Gastrocnemius medialis (tissue), 4 donors: ENCODE measurements at regions not wholly inside any gene's neighbourhood (a gene's known extent, or its start where the extent isn't known, plus 50 kb on each side); places are given as distances from the start of the nearest gene placed in this dataset.

Experiments
- POLR2A ChIP-seq, 2 donors: fragments of 450-650 bp; IDR thresholded peaks; one replicate each; pipeline ENCODE4 v1.6.1; 2017; ENCODE audit warnings: antibody characterized with exemption in 2 of 2, mild to moderate bottlenecking in 2 of 2, moderate library complexity in 2 of 2
- TF ChIP-seq, protein P1 (sequence below), 5 experiments: fragments of 450-650 bp in 3 of 5; fragments of 200-600 bp in 2 of 5; sonication (generic) in 2 of 5; IDR thresholded peaks in 4 of 5; conservative IDR thresholded peaks in 1 of 5; 1 replicate in 4 of 5; 2 replicates in 1 of 5; pipeline ENCODE4 v1.5.1; 2016 to 2019; ENCODE audit warnings: antibody characterized with exemption in 5 of 5, mild to moderate bottlenecking in 3 of 5, moderate library complexity in 3 of 5

DNA sequence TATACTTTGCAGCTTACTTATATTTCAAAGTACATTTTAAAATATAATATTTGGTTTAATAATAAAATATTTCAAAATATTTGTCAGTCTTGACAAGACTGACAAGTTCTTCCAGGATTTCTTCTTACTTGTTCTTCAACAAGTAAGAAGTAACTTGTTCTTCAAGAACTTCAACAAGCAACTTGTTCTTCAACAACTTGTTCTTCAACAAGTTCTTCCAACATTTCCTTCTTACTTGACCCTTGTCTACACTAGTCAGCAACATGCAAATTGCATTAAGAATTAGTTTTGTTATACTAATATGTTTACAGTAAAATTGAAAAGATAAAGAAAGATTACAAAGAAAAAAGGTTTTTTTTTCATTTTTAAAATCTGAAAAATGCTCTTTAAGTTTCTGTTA lies 731.7 kb downstream of the NSUN3 start:
- TF ChIP-seq, protein P1, sequence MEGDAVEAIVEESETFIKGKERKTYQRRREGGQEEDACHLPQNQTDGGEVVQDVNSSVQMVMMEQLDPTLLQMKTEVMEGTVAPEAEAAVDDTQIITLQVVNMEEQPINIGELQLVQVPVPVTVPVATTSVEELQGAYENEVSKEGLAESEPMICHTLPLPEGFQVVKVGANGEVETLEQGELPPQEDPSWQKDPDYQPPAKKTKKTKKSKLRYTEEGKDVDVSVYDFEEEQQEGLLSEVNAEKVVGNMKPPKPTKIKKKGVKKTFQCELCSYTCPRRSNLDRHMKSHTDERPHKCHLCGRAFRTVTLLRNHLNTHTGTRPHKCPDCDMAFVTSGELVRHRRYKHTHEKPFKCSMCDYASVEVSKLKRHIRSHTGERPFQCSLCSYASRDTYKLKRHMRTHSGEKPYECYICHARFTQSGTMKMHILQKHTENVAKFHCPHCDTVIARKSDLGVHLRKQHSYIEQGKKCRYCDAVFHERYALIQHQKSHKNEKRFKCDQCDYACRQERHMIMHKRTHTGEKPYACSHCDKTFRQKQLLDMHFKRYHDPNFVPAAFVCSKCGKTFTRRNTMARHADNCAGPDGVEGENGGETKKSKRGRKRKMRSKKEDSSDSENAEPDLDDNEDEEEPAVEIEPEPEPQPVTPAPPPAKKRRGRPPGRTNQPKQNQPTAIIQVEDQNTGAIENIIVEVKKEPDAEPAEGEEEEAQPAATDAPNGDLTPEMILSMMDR (IDR thresholded peaks at IDR 0.05 in 4 of 5, conservative IDR thresholded peaks at IDR 0.05 in 1 of 5) = no peak
- no peak for TF ChIP-seq POLR2A (IDR thresholded peaks at IDR 0.05)
